GM23338 (cell line): ENCODE measurements at regions not wholly inside any gene's neighbourhood (a gene's known extent, or its start where the extent isn't known, plus 50 kb on each side); places are given as distances from the start of the nearest gene placed in this dataset.

Experiments used
- ATAC-seq: fragments of 200-7000 bp; cut with Tn5 transposase; 3 replicates; pipeline ENCODE4 v1.9.1; 2020
- DNase-seq: peaks from one replicate; pipeline ENCODE4 v3.0.0-alpha.2; 2015; ENCODE audit warnings: low spot score
- H2AFZ ChIP-seq: fragments of 200-600 bp; sonication (generic); 2 replicates; pipeline ENCODE4 v1.8.0; 2016; ENCODE audit warnings: antibody characterized with exemption, mild to moderate bottlenecking, moderate library complexity
- H3F3A ChIP-seq: fragments of 200-600 bp; sonication (generic); replicated peaks from 2 replicates; pipeline ENCODE4 v1.8.0; 2017; ENCODE audit warnings: antibody characterized with exemption, mixed run types, low read depth
- H3K27ac ChIP-seq: fragments of 200-600 bp; sonication (generic); 2 replicates; pipeline ENCODE4 v1.6.1; 2016; ENCODE audit warnings: low read depth
- H3K27me3 ChIP-seq: fragments of 200-600 bp; sonication (generic); 2 replicates; pipeline ENCODE4 v1.8.0; 2016; ENCODE audit warnings: mild to moderate bottlenecking, mixed run types, moderate library complexity; ENCODE audit not compliant: insufficient read depth
- H3K36me3 ChIP-seq: fragments of 200-600 bp; sonication (generic); 2 replicates; pipeline ENCODE4 v1.8.0; 2016; ENCODE audit warnings: mild to moderate bottlenecking; ENCODE audit not compliant: insufficient read depth
- H3K4me1 ChIP-seq: fragments of 200-600 bp; sonication (generic); 2 replicates; pipeline ENCODE4 v1.8.0; 2016; ENCODE audit warnings: mild to moderate bottlenecking, moderate library complexity; ENCODE audit not compliant: insufficient read depth
- H3K4me2 ChIP-seq: fragments of 200-600 bp; sonication (generic); 2 replicates; pipeline ENCODE4 v1.7.1; 2017; ENCODE audit warnings: mixed run types
- H3K4me3 ChIP-seq: fragments of 200-600 bp; sonication (generic); 2 replicates; pipeline ENCODE4 v1.6.1; 2016; ENCODE audit warnings: mixed run types
- H3K79me2 ChIP-seq: fragments of 200-600 bp; sonication (generic); replicated peaks from 2 replicates; pipeline ENCODE4 v1.8.0; 2017; ENCODE audit warnings: mild to moderate bottlenecking; ENCODE audit not compliant: insufficient read depth
- H3K9me2 ChIP-seq: fragments of 200-600 bp; sonication (generic); 2 replicates; pipeline ENCODE4 v1.8.0; 2017; ENCODE audit not compliant: insufficient read depth
- H4K20me1 ChIP-seq: fragments of 200-600 bp; sonication (generic); replicated peaks from 2 replicates; pipeline ENCODE4 v1.8.0; 2017; ENCODE audit warnings: mild to moderate bottlenecking; ENCODE audit not compliant: insufficient read depth
- H3K27ac Mint-ChIP-seq: 2 replicates; pipeline ENCODE4 v1.8.0; 2020; ENCODE audit warnings: inconsistent platforms, mild to moderate bottlenecking, moderate library complexity, mixed read lengths
- H3K27me3 Mint-ChIP-seq: 3 replicates; pipeline ENCODE4 v1.8.0; 2022; ENCODE audit warnings: low read depth, mild to moderate bottlenecking, moderate library complexity, mixed read lengths, inconsistent platforms; ENCODE audit not compliant: insufficient read depth, poor library complexity
- H3K36me3 Mint-ChIP-seq: 3 replicates; pipeline ENCODE4 v1.8.0; 2021; ENCODE audit warnings: low read depth, mild to moderate bottlenecking, inconsistent platforms, moderate library complexity, mixed read lengths
- H3K4me1 Mint-ChIP-seq: 3 replicates; pipeline ENCODE4 v1.8.0; 2020; ENCODE audit warnings: mild to moderate bottlenecking, inconsistent platforms, mixed read lengths
- H3K4me3 Mint-ChIP-seq: 3 replicates; pipeline ENCODE4 v1.8.0; 2021; ENCODE audit warnings: moderate library complexity, mild to moderate bottlenecking, inconsistent platforms, mixed read lengths
- H3K9me3 Mint-ChIP-seq: 3 replicates; pipeline ENCODE4 v1.8.0; 2020; ENCODE audit warnings: moderate library complexity, mild to moderate bottlenecking, inconsistent platforms, mixed read lengths
- CREB1 ChIP-seq: fragments of 250-450 bp; sonication (Bioruptor Pico); IDR thresholded peaks from 2 replicates; pipeline ENCODE4 v1.5.0; 2020; ENCODE audit warnings: low read depth, mild to moderate bottlenecking, moderate library complexity
- ETS1 ChIP-seq: IDR thresholded peaks from 2 replicates; pipeline ENCODE4 v1.6.1; 2016; ENCODE audit warnings: antibody characterized with exemption
- EZH2 ChIP-seq: fragments of 200-600 bp; sonication (generic); IDR thresholded peaks from one replicate; pipeline ENCODE4 v1.8.0; 2017; ENCODE audit warnings: antibody characterized with exemption, mild to moderate bottlenecking, low read depth; ENCODE audit not compliant: unreplicated experiment
- EZH2phosphoT487 ChIP-seq: fragments of 200-600 bp; sonication (generic); IDR thresholded peaks from one replicate; pipeline ENCODE4 v1.8.1; 2018; ENCODE audit warnings: antibody characterized with exemption; ENCODE audit not compliant: unreplicated experiment
- JUNB ChIP-seq: IDR thresholded peaks from one replicate; pipeline ENCODE4 v1.6.1; 2016; ENCODE audit warnings: antibody characterized with exemption; ENCODE audit not compliant: unreplicated experiment
- NANOG ChIP-seq: IDR thresholded peaks from 2 replicates; pipeline ENCODE4 v1.6.1; 2016; ENCODE audit warnings: antibody characterized with exemption, borderline replicate concordance
- POLR2AphosphoS5 ChIP-seq: IDR thresholded peaks from 2 replicates; pipeline ENCODE4 v1.6.1; 2016; ENCODE audit warnings: antibody characterized with exemption, low read depth
- REST ChIP-seq: IDR thresholded peaks from one replicate; pipeline ENCODE4 v1.6.1; 2018; ENCODE audit warnings: antibody characterized with exemption; ENCODE audit not compliant: unreplicated experiment
- STAT1 ChIP-seq: IDR thresholded peaks from one replicate; pipeline ENCODE4 v1.6.1; 2016; ENCODE audit warnings: antibody characterized with exemption; ENCODE audit not compliant: unreplicated experiment
- ZNF114 ChIP-seq: fragments of 250-450 bp; sonication (Bioruptor Pico); IDR thresholded peaks from 2 replicates; pipeline ENCODE4 v1.5.0; 2020; ENCODE audit warnings: mild to moderate bottlenecking, moderate library complexity
- ZNF331 ChIP-seq: fragments of 250-450 bp; sonication (Bioruptor Pico); IDR thresholded peaks from 2 replicates; pipeline ENCODE4 v1.5.0; 2020; ENCODE audit warnings: low read depth, mild to moderate bottlenecking, moderate library complexity
- ZNF462 ChIP-seq: fragments of 250-450 bp; sonication (Bioruptor Pico); IDR thresholded peaks from 2 replicates; pipeline ENCODE4 v1.5.0; 2020; ENCODE audit warnings: mild to moderate bottlenecking, moderate library complexity
- TF ChIP-seq, protein P1 (sequence below), 2 experiments: fragments of 200-600 bp in 1 of 2; sonication (generic) in 1 of 2; conservative IDR thresholded peaks; 2 replicates each; pipeline versions ENCODE4 v1.5.1 to v1.6.1; 2016 to 2017; ENCODE audit warnings: antibody characterized with exemption in 2 of 2, low read depth in 2 of 2, mild to moderate bottlenecking in 2 of 2, moderate library complexity in 1 of 2

- H3K27ac Mint-ChIP-seq = no peak overlapping the region
- H3K9me3 Mint-ChIP-seq = peaks cover 5% of the 10 kb centered on the region; the same call in 2 of the 3 replicates
- Histone ChIP-seq H3K79me2 (no peaks in the 10 kb centered on the region), H3K4me1 (no peaks in the 10 kb centered on the region; the same call in 1 of the 2 replicates), H3K36me3 (no peaks in the 10 kb centered on the region), H2AFZ (no peak overlapping the region), H3K9me2 (no peaks in the 10 kb centered on the region), H3K4me2 (no peak overlapping the region), H3K27me3 (no peaks in the 10 kb centered on the region), H3K4me3 (no peak overlapping the region), H3K27ac (no peak overlapping the region), H3F3A (no peaks in the 10 kb centered on the region), H4K20me1 (no peaks in the 10 kb centered on the region)
- no peaks in the 10 kb centered on the region; the same call in 2 of the 3 replicates for H3K36me3 Mint-ChIP-seq
- no peak for ATAC-seq
- H3K27me3 Mint-ChIP-seq = peaks cover 1% of the 10 kb centered on the region
- H3K4me3 Mint-ChIP-seq = no peak overlapping the region
- TF ChIP-seq REST (no peak), EZH2 (no peak), ZNF331 (no peak), EZH2phosphoT487 (no peak), ETS1 (no peak), STAT1 (no peak), POLR2AphosphoS5 (no peak), ZNF462 (no peak), ZNF114 (no peak), JUNB (no peak), CREB1 (CRISPR knock-in tag) (no peak), NANOG (no peak)
- TF ChIP-seq, protein P1, sequence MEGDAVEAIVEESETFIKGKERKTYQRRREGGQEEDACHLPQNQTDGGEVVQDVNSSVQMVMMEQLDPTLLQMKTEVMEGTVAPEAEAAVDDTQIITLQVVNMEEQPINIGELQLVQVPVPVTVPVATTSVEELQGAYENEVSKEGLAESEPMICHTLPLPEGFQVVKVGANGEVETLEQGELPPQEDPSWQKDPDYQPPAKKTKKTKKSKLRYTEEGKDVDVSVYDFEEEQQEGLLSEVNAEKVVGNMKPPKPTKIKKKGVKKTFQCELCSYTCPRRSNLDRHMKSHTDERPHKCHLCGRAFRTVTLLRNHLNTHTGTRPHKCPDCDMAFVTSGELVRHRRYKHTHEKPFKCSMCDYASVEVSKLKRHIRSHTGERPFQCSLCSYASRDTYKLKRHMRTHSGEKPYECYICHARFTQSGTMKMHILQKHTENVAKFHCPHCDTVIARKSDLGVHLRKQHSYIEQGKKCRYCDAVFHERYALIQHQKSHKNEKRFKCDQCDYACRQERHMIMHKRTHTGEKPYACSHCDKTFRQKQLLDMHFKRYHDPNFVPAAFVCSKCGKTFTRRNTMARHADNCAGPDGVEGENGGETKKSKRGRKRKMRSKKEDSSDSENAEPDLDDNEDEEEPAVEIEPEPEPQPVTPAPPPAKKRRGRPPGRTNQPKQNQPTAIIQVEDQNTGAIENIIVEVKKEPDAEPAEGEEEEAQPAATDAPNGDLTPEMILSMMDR (conservative IDR thresholded peaks at IDR 0.05; ENCODE audit: low read depth in 2 of 2) = no peak
- H3K4me1 Mint-ChIP-seq = peaks cover 25% of the 10 kb centered on the region
- no peak for DNase-seq
These were observed 72.4 kb downstream of the RTL6 start for GRCh38 chr22:44425694-44426045.
